Fibroblast of skin of right biceps (primary cell): ENCODE measurements at regions not wholly inside any gene's neighbourhood (a gene's known extent, or its start where the extent isn't known, plus 50 kb on each side); places are given as distances from the start of the nearest gene placed in this dataset.

Experiments
- DNase-seq: peaks from one replicate; pipeline ENCODE4 v3.0.0-alpha.2; 2013

DNA sequence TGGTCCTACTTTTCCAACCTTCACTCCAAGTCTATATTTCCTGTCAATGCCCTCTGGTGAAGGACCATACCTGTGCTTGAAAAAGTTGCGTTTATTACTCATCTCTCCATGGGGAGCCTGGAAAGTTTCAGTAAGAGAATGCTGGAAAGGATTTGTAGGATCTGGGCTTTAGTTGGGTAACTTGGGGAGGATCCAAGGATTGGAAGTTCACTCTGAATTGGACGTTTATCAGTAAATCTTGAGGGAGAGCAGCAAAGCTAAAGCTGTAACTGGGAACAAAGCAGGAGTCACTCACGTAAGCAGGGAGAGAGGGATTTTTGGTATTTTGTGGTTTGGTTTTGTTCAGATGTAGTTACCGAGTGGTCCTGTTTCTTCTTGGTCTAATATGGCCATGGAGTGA is 51.4 kb upstream of the NPVF start:
- no peak for DNase-seq

DNA sequence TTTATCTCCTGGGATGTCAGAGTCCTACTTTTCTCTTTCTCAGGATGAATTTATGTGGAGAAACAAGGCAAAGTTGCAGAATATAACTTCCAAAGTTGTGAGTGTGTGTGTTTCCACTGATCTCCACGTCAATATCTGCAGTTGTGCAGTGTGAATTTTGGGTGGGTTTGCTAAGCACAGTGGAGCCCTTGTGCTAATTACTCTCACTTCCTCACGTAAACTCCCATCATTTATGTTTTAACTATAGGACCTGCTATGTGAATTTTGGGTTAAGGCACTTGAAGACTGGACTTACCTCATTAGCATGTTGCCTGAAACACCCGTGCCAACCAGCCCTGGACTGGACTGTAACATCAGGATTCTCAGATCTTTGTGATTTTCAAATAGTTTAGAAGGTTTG is 51.9 kb upstream of the NPVF start:
- no peak for DNase-seq

DNA sequence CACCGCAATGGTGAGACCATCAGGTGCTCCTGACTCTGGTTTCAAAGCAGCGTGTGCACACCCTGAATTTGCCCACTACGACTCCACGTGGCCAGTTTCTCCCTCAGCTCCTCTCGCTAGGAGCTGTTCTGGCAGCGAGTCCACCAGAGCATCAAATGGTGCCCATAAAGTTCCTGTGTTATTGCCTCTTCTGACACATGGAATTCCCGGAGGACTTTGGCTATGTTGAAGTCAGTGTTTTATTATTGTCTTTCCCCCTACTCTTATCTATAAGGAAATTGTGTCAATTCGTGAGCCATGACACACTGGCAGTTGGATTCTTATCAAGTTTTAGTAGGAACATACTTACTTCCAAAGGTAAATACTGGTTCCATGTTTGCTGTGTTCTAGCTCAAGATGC is 53.9 kb upstream of the NPVF start:
- DNase-seq, result no peak

DNA sequence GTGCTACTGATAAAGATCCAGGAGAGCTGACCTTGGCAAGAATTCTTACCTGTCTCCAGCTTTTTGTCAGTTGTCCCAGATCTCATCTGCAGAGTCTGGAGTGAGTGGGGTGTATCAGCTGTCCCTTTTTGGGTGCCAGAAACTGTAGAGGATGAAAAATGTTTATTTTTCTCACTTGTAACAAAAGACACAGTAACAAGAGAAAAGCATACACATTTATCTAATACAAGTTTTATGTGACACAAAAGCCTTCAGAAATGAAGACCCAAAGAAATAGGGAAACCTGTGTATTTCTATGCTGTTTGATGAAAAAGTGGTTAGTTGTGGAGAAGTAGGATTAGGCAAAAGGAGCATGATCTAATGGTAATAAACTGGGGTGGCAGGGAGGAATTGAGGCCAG is 58.5 kb upstream of the NPVF start:
- DNase-seq, result no peak

DNA sequence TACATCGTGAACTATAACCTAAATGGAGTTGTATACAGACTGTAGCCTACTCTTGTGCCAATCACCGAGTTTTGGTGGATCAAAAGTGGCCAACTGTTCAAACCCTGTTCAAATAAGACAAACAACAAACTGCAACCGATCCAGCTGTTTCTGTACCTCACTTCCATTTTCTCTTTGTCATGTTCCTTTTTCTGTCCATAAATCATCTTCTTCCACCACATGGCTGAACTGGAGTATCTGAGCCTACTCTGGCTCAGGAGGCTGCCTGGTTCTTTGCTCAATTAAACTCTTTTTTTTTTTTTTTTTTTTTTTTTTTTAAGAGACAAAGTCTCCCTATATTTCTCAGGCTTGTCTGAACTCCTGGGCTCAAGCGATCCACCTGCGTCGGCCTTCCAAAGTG is 59.0 kb upstream of the NPVF start:
- DNase-seq, result no peak

DNA sequence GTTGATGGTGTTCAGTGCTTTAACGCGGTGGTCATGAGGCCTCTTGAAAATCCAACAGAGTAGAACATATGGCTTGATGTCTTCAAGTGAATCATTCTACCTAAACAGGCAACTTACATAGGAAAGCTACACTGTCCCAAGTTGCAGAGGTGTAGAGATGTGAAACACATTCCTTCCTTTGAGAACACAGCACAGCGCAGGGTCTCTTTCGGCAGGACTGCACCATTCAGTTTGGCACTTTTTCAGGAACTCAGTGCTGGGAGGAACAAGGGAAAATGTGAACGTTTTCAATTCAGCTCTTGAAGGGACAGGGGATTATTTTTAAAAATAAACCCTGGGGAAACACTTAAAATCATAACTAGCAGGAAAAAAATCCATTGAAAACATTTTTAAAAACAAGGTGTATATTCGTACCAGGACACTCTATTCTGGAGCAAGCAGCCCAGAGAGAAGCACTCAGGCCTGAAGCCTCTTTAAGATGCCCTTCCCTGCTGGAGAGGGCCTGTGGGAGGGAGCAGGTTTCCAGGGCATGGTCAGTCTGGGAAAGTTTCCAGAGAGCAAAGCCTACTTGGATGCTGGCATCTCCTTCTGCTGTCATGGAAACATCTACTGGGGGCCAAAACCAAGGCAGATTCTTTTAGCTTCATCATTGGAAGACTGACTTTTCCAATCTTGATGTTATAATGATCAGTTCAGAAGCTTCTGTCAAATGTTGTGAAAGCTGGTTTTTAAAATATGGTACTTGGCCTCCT is 60.4 kb upstream of the NPVF start:
- DNase-seq, result no peak

DNA sequence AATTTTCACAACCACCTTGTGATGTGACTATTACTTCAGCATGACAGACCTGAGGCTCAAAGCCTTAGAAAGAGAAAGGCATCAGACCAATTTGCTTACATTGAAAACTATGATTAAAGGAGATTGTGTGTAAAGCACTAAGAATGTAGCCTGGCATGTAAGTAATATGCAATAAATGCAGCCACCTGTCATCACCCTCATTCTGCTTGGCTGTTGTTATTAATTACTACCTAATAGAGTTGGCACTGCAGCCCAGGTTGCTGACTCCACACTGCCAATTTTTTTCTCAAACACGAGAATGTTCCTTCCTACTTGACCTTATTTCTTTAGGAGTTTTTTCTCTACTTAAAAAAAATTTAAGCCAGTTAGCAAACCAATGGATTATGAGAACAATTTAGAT is 61.2 kb upstream of the NPVF start:
- DNase-seq, result peak; percentile 40

DNA sequence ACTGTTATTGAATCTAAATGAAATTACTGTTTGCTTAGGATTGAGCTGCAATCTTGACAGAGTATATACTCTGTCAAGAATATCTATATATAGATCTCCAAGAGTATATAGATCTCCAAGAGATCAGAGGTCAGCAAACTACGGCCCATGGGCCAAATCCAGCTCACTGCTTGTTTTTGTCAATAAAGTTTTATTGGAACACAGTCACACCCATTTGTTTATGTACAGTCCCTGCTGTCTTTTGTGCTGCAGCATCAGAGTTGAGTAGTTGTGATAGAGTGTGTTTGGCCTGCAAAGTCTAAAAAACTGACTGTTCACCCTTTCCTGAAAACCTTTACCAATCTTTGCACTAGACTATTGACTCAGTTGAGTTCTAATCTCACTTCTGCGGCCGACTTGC is 66.3 kb upstream of the NPVF start:
- no peak for DNase-seq

DNA sequence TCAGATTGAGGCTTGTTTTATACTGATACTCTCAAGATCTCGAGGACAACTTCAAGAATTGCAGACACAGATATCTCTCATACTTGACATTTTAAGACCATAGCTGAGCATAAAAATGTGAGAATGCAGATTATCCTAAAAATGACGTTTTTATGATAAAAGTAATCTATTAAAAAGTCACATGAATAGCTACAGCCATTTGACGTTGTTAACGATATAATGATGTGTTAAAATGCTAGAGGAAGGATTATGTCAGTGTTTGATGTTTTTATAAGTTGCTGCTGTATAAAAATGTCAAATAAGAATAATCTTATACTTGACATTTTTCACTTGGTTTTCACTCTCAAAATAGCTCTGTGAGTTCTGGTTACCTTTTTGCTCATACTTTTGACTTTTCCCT is 67.1 kb upstream of the NPVF start:
- DNase-seq, result no peak

DNA sequence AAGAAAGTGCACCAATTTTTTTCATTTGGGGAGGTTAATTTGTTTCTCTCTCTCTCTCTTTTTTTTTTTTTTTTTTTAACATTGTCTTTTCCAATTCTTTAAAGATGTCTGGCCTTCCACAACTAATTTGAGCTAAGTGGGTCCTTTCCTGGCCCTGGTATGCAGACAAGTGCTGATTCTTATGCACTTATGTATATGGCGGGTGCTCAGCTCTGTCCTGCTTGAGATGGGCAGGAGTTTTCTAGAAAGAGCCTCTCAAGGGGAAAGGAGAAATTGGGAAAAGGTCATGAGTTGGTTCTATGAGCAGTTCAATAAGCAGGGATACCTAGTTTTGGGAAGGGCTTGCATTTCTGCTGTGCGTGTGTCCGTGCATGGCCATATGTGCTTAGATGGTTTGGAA is 67.8 kb upstream of the NPVF start:
- no peak for DNase-seq

DNA sequence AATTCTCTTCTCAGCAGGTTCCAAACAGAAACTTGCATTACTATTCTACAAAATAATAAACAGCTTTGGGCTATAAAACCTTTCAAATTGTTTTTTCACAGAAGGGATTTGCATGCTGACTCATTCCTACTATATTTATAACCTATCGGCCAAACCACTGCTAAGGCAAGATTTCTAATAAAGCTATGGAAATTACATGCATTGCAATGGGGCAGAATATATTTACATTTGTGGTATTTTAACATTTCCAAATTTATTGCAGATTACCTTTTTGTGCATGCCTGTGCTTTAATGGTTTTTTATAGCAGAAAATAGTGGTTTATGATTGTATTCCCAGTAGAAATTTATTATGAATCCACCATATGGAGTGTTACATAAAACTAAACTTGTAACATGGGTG is 69.0 kb upstream of the NPVF start:
- DNase-seq, result peak; percentile 20

DNA sequence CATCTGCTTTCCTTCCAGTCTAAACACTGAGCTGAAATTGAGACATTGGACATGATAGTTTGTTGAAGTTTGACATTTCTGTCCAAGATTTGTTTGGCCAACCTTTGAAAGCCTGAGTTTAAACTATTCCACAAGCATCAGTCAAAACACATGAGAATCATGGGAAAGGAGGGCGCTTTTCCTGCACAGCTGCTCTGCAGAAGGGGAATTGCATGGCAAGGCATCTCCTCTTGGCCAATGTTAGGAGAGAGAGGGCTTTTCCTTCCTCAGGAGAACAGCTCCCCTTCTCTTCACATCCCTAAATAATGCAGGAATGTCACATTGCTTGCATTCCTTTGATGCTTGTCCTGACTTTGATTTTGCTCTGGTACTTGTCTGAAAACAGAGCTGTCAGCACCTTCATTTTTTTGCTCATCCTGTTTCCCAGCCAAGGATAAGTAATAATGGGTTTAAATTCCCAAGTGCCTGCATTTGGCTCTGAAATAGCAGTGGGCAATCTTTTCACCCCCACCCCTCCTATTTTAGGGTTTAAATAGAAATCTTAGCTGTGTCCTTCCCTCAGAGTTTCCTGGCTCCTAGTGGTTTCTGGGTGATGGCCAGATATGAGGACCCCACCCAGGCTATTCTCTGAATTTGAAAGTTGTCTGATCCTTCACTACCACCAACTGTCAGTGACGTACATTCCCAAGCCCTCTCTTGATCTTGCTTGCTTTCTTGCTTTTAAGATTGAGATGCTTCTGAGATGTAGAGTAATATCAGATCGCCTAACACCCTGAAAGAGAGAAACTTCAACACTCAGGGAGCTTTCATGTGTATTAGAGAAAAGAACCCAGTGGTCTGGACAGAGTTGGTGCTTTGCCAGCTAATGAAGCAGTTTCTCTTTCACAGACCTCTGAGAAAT is 75.2 kb upstream of the NPVF start:
- DNase-seq, result peak; percentile 91

DNA sequence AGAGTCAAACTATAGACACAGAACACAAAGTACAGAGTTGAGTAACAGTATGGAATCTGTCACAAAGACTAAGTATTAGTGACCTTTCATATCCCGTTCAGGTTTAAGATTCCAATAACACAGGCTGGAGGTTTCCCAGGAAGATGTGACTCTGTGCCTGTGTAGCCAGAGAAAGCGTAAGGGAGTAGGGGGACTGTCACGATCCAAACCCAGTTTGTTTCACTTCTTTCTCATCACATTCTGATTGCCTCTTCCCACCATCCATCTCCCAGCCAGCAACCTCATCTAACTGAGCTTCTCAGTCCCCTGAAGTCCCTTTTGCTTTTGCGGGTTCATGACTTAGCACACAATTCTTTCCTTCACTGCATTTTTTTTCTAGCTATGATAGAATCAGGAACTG is 76.4 kb upstream of the NPVF start:
- no peak for DNase-seq

DNA sequence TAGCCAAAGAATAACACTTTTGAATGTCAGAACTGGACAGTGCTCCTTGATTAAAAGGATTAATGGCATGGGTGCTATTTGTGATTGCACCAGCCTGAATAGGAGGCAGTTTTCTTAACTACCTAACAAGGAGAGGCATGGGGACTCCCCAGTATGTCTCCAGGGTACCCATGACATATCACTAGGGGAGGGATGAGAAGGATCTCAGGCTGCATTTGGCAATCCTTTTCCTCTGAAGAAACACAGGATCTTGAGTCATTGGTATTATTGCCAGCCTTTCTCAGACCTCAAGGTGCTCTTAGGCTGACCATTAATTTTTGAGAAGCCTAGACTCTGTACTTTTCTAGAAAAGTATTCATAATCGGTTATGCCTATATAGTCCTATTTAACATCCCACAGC is 77.5 kb upstream of the NPVF start:
- no peak for DNase-seq

DNA sequence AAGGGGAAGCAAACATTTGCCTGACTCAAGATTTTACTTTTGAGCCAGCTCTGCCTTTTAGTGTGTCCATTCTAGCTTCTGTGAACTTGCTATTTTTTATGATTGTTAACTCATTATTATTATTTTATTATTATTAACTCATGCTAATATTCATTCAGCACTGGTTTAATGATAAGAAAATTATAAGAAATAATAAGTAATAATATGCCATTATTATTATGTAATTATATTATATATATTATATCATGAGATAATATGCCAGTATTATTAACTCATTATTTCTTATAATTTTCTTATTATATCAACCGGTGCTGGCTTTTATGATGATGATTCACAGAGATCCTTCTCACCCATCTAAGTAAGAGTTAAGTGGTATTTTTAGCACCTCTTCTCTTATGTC is 79.3 kb upstream of the NPVF start:
- DNase-seq, result no peak

DNA sequence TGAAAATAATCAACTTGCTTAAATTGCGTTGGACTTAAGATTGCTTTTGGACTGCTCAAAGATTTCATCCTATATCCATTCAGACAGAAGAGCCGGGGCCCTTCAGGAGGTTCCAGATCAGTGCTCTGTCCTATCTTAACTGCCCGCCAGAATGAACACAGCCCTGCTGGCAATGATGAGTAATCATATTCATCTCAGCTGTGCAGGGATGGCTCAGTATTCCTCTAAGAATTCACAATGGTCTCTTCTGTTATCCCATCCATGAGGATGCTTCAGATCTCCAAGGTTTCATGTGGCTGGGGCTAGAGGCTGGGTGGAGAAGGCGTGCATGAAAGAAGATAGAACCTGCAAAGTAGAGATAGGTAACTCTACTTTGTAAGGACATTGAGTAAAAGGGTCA is 80.0 kb upstream of the NPVF start:
- DNase-seq, result no peak

DNA sequence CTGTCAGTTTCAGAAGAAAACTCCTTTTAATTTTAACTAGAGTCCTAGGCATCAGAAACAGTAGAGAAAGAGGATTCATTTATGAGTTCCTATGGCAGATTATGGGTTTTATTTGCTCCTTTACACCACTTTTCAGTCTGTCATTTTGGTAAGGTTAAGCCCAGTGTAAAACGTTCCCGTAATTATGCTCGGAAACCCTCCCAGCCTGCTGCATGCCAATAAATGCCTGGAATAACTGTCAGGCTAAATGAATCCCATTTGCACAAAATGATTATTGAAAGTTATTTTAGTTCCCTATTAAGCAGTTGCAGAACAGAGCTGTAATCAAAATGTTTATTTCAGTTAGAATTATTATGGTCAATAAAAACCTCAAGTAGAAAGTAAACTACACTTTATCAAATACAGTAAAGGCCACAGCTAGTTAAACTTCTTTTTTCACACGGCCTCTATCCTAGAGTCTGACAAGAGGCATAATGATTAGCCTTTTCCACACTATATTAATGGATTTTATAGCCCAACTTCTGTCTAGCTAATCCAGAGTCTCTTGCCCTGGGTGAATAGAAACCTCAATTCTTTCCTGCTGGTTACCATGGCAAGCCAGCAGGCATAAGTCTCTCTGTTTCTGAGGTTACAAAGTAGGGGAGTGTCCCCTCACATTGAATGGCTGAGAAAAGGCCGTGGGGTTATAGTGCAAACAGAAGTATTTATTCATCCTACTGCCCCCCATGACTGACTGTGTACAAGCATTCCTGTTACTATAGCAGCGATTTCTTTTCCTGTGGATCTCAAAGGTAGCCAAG is 80.8 kb upstream of the NPVF start:
- no peak for DNase-seq

DNA sequence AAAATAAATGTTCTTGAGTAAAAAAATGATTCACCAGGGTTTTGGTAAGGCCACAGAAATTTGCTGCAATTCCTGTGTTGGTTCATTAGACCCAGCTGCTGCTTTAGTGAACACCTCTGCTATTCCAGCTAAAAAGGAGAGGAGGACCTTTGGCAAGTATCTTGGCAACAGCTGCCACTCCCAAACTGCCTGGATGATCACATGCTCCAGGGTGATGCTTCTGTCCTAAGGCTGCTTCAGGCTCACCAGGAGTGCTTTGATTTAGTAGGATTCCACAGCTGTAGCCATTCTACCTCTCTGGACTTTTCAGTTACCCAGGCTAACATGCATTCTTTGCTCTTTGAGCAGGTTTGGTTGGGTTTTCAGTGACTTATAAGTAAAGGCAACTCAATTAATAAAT is 82.6 kb upstream of the NPVF start:
- no peak for DNase-seq

DNA sequence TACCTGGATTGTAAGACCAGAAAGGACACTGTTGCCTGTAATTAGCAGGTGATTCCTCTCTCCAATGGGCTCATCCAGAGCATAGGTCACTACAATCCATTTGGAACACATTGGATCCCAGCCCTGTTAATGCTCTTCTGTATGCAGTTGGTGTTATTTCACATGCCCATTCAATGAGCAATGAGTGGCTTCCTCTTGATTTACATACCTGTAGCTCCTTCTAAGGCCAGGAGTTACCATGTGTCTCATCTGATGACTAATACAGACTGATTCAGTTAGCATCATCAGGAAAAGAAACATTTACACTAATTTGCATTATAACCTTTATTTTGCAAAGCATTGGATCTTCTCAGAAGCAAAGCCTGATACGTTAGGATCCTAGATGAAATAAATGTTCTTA is 83.1 kb upstream of the NPVF start:
- peak; percentile 23 for DNase-seq

DNA sequence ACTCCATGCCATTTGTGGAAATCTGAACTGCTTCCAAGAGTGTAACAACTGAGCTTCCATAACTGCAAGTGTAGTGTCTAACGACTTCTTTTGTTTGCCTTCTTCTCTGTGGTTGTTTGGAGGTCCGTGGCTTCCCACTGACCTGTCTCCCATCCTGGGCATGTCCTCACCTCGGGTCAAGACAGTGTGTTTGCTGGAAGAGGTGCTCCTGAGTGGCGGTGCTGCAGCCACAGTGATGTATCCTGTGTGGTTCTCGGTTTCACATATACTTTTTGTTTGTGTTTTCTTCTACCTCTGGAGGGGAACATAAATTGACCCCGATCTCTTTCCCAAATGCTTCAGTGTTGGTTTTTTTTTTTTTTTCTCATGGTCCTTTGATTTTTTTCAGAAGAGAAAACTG is 84.7 kb upstream of the NPVF start:
- DNase-seq, result no peak

DNA sequence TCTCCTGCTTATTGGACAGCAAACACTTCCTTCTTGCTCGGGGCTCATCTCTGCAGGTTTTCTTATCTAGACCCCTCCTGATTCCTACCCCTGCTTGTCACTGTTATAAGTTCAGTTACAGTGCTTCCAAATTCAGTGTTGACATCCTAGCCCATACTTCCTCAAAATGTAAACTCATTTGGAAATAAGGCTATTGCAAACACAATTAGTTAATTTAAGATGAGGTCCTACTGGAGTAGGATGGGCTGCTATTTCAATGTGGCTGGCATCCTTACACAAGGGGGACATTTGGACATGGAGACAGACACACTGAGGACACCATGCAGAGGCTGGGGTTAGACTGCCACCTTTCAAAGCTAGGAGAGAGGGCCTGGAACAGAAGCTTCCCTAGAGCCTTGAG is 85.2 kb upstream of the NPVF start:
- DNase-seq, result no peak

DNA sequence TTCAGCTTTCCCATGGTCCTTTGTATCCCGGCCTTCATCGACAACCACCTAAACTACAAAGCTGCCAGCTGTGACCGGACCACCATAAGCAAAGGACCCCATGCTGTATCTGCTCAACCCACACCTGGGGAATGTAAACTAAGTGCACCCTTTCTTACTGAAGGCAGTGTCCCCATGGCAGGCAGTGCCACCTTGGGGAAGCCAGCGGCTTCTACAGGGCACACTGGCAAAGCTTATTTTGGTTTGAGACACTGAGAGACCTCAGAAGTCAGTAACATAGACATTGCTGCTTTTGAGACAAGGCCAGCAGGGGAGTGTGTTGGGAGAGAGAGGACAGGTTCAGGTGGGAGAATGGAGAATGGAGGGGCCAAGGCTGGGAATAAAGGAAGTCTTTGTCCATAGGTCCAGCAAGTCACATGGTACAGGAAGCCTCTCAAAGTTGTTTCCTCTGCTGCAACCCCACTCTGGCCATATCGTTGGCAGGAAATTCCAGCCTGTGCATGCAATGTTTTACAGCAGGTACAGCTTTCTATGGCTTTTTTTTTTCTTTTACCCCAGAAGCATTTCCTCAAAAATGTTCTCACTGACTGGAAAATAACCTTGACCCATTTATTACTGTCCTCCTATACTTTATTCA is 85.9 kb upstream of the NPVF start:
- no peak for DNase-seq

DNA sequence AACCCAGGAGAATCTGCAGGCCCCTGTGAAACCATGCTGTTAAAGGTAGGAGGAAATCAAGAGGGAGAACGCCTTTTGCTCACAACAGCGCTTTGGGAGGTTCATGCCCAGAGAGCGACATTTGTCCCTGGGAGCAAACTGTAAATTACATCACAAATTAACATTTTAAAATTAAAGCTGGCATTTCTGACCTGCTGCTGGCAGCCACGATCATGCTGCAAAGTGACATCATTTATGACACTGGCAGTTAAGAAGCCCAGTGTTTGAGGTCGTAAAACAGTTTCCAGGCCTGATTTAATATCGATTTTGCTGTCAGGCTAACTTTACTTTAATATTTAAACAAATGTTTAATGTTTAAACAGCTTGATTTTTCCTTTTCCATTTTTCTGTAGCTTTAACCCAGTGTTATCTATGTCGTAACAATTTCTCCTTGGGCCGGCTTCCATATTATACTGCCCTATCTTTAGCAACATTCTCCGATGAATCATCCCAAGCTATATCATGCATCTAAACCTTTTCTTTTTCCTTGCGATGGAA is 86.5 kb upstream of the NPVF start:
- peak; percentile 33 for DNase-seq
